Bronchial epithelial cell (primary cell): ENCODE measurements at regions not wholly inside any gene's neighbourhood (a gene's known extent, or its start where the extent isn't known, plus 50 kb on each side); places are given as distances from the start of the nearest gene placed in this dataset.
"Not testable (repeated sequence)": the region's sequence is repeated elsewhere in the genome, so short reads cannot be mapped to it uniquely, and the experiment has no call there.

Experiments
- DNase-seq: peaks from one replicate; pipeline ENCODE4 v3.0.0-alpha.2; 2010; ENCODE audit warnings: low read depth
- FAIRE-seq: peaks from 2 replicates; lab custom pipeline; 2011; peaks lifted over from hg19 to GRCh38; lab: Jason Lieb, UNC
- H3K27me3 ChIP-seq: 2 replicates; pipeline ENCODE4 v1.5.1; 2011; ENCODE audit warnings: low read length; ENCODE audit not compliant: control insufficient read depth, insufficient read depth
- H3K36me3 ChIP-seq: 2 replicates; pipeline ENCODE4 v1.5.1; 2011; ENCODE audit warnings: low read length; ENCODE audit not compliant: control insufficient read depth, insufficient read depth
- H3K4me3 ChIP-seq: 2 replicates; pipeline ENCODE4 v1.5.1; 2011; ENCODE audit warnings: mild to moderate bottlenecking, low read depth, low read length, control low read depth
- CTCF ChIP-seq: IDR thresholded peaks from 2 replicates; pipeline ENCODE4 v1.5.1; 2011; ENCODE audit warnings: mild to moderate bottlenecking, moderate library complexity, low read length, control low read depth, inconsistent platforms; ENCODE audit not compliant: insufficient read depth, severe bottlenecking

GRCh38 chr1:79895573-79895972, 889.0 kb upstream of the ADGRL4 start:
- no peak for FAIRE-seq

GRCh38 chr1:79894129-79894528, 887.6 kb upstream of the ADGRL4 start:
- not testable (repeated sequence) for FAIRE-seq, H3K27me3 ChIP-seq, H3K36me3 ChIP-seq, H3K4me3 ChIP-seq, DNase-seq

More at GRCh38 chr1:79895573-79895972, 889.0 kb upstream of the ADGRL4 start:
- TF ChIP-seq CTCF, result no peak
- no peak for DNase-seq
- Histone ChIP-seq H3K27me3 (no peaks in the 10 kb centered on the region), H3K4me3 (no peak overlapping the region), H3K36me3 (no peaks in the 10 kb centered on the region)

- H3K4me3 ChIP-seq, result no peak overlapping the region
- FAIRE-seq (no peak), DNase-seq (no peak)
- no peaks in the 10 kb centered on the region for H3K36me3 ChIP-seq
- H3K27me3 ChIP-seq, result no peaks in the 10 kb centered on the region
- no peak for TF ChIP-seq CTCF
Observed at GRCh38 chr1:79887059-79887458, 880.5 kb upstream of the ADGRL4 start.

- DNase-seq (peak; percentile 53), FAIRE-seq (no peak)
- Histone ChIP-seq H3K27me3 (no peaks in the 10 kb centered on the region), H3K4me3 (no peak overlapping the region), H3K36me3 (no peaks in the 10 kb centered on the region)
- TF ChIP-seq CTCF, result no peak
Observed at GRCh38 chr1:79885101-79885500, 878.6 kb upstream of the ADGRL4 start.

GRCh38 chr1:79877086-79877485, 870.6 kb upstream of the ADGRL4 start:
- H3K27me3 ChIP-seq, result no peaks in the 10 kb centered on the region
- no peak for TF ChIP-seq CTCF
- H3K36me3 ChIP-seq, result no peaks in the 10 kb centered on the region
- H3K4me3 ChIP-seq, result no peak overlapping the region
- FAIRE-seq (no peak), DNase-seq (no peak)

GRCh38 chr1:79875187-79875586, 868.7 kb upstream of the ADGRL4 start:
- no peak for TF ChIP-seq CTCF
- no peaks in the 10 kb centered on the region for H3K27me3 ChIP-seq
- no peak for FAIRE-seq
- H3K4me3 ChIP-seq, result no peak overlapping the region
- DNase-seq, result no peak
- H3K36me3 ChIP-seq, result no peaks in the 10 kb centered on the region
